OCI-LY3 (cell line): ENCODE measurements at regions not wholly inside any gene's neighbourhood (a gene's known extent, or its start where the extent isn't known, plus 50 kb on each side); places are given as distances from the start of the nearest gene placed in this dataset.
"Not testable (repeated sequence)": the region's sequence is repeated elsewhere in the genome, so short reads cannot be mapped to it uniquely, and the experiment has no call there.

Source experiments
- H2AFZ ChIP-seq: fragments of 200-600, 300-600 bp; shearing (Covaris generic); 2 replicates; pipeline ENCODE4 v1.6.0; 2014; ENCODE audit warnings: antibody characterized with exemption, low read depth, low read length
- H3K27ac ChIP-seq: fragments of 200-600, 300-600 bp; sonication (generic); 2 replicates; pipeline ENCODE4 v1.5.1; 2014; ENCODE audit warnings: mild to moderate bottlenecking, low read length, moderate library complexity, mixed read lengths
- H3K27me3 ChIP-seq: fragments of 200-600, 300-600 bp; sonication (generic); 2 replicates; pipeline ENCODE4 v1.6.1; 2014; ENCODE audit warnings: low read depth, low read length, mixed read lengths
- H3K36me3 ChIP-seq: fragments of 200-600, 300-600 bp; sonication (generic); replicated peaks from 2 replicates; pipeline ENCODE3; 2014; ENCODE audit warnings: low read depth, low read length, mixed read lengths
- H3K4me1 ChIP-seq: fragments of 300-600, 200-600 bp; sonication (generic); 2 replicates; pipeline ENCODE4 v1.6.1; 2014; ENCODE audit warnings: low read length, mixed read lengths
- H3K4me2 ChIP-seq: fragments of 200-600, 300-600 bp; sonication (generic); 2 replicates; pipeline ENCODE4 v1.6.1; 2014; ENCODE audit warnings: low read length, mixed read lengths
- H3K4me3 ChIP-seq: fragments of 300-600, 200-600 bp; sonication (generic); 2 replicates; pipeline ENCODE4 v1.5.1; 2014; ENCODE audit warnings: antibody characterized with exemption, mild to moderate bottlenecking, low read length, moderate library complexity
- H3K79me2 ChIP-seq: fragments of 300-600, 200-600 bp; shearing (Covaris generic); 2 replicates; pipeline ENCODE4 v1.6.1; 2014; ENCODE audit warnings: mild to moderate bottlenecking, low read length, mixed read lengths
- H3K9ac ChIP-seq: fragments of 300-600, 200-600 bp; shearing (Covaris generic); 2 replicates; pipeline ENCODE4 v1.6.0; 2014; ENCODE audit warnings: mild to moderate bottlenecking, low read length, moderate library complexity
- H3K9me3 ChIP-seq: fragments of 200-600, 300-600 bp; shearing (Covaris generic); 2 replicates; pipeline ENCODE4 v1.6.1; 2014; ENCODE audit warnings: low read length, mixed read lengths; ENCODE audit not compliant: insufficient read depth
- H4K20me1 ChIP-seq: fragments of 200-600, 300-600 bp; sonication (generic); 2 replicates; pipeline ENCODE4 v1.6.1; 2016; ENCODE audit warnings: low read length, mixed read lengths; ENCODE audit not compliant: insufficient read depth
- EZH2phosphoT487 ChIP-seq: fragments of 200-600 bp; shearing (Covaris generic); IDR thresholded peaks from 2 replicates; pipeline ENCODE4 v1.6.1; 2018; ENCODE audit warnings: antibody characterized with exemption, mixed run types, low read depth
- TF ChIP-seq, protein P1 (sequence below): fragments of 200-600, 300-600 bp; sonication (generic); IDR thresholded peaks from 2 replicates; pipeline ENCODE4 v1.5.1; 2014; ENCODE audit warnings: antibody characterized with exemption, low read length, low read depth

- Histone ChIP-seq H3K27ac (no peak overlapping the region), H2AFZ (no peak overlapping the region), H4K20me1 (no peaks in the 10 kb centered on the region), H3K36me3 (no peaks in the 10 kb centered on the region), H3K4me1 (no peaks in the 10 kb centered on the region), H3K4me3 (no peak overlapping the region), H3K9ac (no peak overlapping the region), H3K4me2 (no peak overlapping the region), H3K79me2 (no peaks in the 10 kb centered on the region), H3K27me3 (peaks cover 4% of the 10 kb centered on the region; the same call in 1 of the 2 replicates), H3K9me3 (no peaks in the 10 kb centered on the region)
- TF ChIP-seq EZH2phosphoT487 = no peak
Observed at GRCh38 chr1:232123775-232124659, 497.4 kb downstream of the DISC1 start.

GRCh38 chr1:232117903-232118302 is 491.3 kb downstream of the DISC1 start:
- H4K20me1 ChIP-seq, H3K27ac ChIP-seq, H3K27me3 ChIP-seq, H3K4me2 ChIP-seq, H3K9ac ChIP-seq, H2AFZ ChIP-seq, H3K36me3 ChIP-seq, H3K4me1 ChIP-seq, H3K79me2 ChIP-seq, H3K4me3 ChIP-seq, H3K9me3 ChIP-seq: not testable (repeated sequence)

DNA sequence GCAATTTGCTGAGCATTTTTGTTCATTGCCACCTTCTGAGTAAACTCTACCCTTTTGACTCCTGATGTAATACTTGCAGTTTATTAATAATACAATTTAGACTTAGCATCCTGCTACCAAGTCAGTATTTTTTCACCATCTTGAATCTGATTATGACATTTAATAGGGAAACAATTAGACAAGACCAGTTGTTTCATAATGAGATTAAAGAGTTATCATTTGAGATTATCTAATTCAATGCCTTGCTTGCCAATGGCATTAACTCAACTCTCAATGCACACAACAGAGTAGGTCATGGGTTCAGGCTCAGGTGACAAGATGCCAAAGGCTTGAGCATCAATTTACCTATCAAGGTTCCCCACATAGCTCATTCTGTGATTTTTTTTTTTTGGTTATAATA is 488.4 kb downstream of the DISC1 start:
- Histone ChIP-seq H4K20me1 (no peaks in the 10 kb centered on the region), H3K27ac (no peak overlapping the region), H2AFZ (no peak overlapping the region), H3K27me3 (no peaks in the 10 kb centered on the region), H3K4me2 (no peak overlapping the region), H3K36me3 (no peaks in the 10 kb centered on the region), H3K4me3 (no peak overlapping the region), H3K9me3 (no peaks in the 10 kb centered on the region), H3K9ac (no peak overlapping the region), H3K79me2 (no peaks in the 10 kb centered on the region), H3K4me1 (no peaks in the 10 kb centered on the region)
- TF ChIP-seq, protein P1, sequence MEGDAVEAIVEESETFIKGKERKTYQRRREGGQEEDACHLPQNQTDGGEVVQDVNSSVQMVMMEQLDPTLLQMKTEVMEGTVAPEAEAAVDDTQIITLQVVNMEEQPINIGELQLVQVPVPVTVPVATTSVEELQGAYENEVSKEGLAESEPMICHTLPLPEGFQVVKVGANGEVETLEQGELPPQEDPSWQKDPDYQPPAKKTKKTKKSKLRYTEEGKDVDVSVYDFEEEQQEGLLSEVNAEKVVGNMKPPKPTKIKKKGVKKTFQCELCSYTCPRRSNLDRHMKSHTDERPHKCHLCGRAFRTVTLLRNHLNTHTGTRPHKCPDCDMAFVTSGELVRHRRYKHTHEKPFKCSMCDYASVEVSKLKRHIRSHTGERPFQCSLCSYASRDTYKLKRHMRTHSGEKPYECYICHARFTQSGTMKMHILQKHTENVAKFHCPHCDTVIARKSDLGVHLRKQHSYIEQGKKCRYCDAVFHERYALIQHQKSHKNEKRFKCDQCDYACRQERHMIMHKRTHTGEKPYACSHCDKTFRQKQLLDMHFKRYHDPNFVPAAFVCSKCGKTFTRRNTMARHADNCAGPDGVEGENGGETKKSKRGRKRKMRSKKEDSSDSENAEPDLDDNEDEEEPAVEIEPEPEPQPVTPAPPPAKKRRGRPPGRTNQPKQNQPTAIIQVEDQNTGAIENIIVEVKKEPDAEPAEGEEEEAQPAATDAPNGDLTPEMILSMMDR = no peak
- no peak for TF ChIP-seq EZH2phosphoT487

GRCh38 chr1:232112076-232112475 is 485.5 kb downstream of the DISC1 start:
- Histone ChIP-seq H3K36me3 (no peaks in the 10 kb centered on the region), H3K9me3 (no peaks in the 10 kb centered on the region), H4K20me1 (no peaks in the 10 kb centered on the region), H3K4me3 (no peak overlapping the region), H3K9ac (no peak overlapping the region), H3K27me3 (no peaks in the 10 kb centered on the region), H3K4me1 (no peaks in the 10 kb centered on the region), H3K79me2 (no peaks in the 10 kb centered on the region), H3K27ac (no peak overlapping the region), H3K4me2 (no peak overlapping the region), H2AFZ (no peak overlapping the region)
- no peak for TF ChIP-seq EZH2phosphoT487
- TF ChIP-seq, protein P1 = no peak

DNA sequence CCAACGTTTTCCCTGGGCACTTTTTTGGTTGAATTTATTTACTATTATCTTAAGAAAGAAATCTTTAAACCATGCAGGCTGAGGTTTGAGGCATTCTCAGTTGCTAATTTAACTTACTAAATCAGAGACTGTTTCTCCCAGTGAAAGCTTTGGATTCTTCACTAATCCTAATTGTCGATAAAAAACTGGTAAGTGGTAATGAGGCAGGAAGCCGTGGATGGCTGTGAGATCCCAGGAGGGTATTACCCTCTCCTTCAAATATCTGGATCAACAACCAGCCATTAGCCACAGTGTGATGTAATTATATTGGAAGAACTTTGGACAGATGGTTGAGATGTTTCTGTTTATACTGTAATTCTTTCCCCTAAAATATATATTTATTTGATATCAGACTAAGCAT is 485.0 kb downstream of the DISC1 start:
- Histone ChIP-seq H3K27me3 (no peaks in the 10 kb centered on the region), H3K4me2 (no peak overlapping the region), H3K9ac (no peak overlapping the region), H3K27ac (no peak overlapping the region), H3K36me3 (no peaks in the 10 kb centered on the region), H3K79me2 (no peaks in the 10 kb centered on the region), H3K4me1 (no peaks in the 10 kb centered on the region), H3K4me3 (no peak overlapping the region), H3K9me3 (no peaks in the 10 kb centered on the region), H4K20me1 (no peaks in the 10 kb centered on the region), H2AFZ (no peak overlapping the region)
- no peak for TF ChIP-seq EZH2phosphoT487
- TF ChIP-seq, protein P1 = no peak
